Left hindlimb (tissue), 1 donor: ENCODE measurements at regions not wholly inside any gene's neighbourhood (a gene's known extent, or its start where the extent isn't known, plus 50 kb on each side); places are given as distances from the start of the nearest gene placed in this dataset.
"Not testable (repeated sequence)": the region's sequence is repeated elsewhere in the genome, so short reads cannot be mapped to it uniquely, and the experiment has no call there.

Source experiments
- DNase-seq: peaks from one replicate; pipeline ENCODE4 v3.0.0-alpha.2; 2018

- DNase-seq, result not testable (repeated sequence)
Measured at GRCh38 chr12:124669271-124669721, 101.9 kb upstream of the NCOR2 start.

GRCh38 chr12:124668602-124669001, 101.2 kb upstream of the NCOR2 start:
- DNase-seq, result no peak

GRCh38 chr12:124667506-124668326, 100.3 kb upstream of the NCOR2 start:
- DNase-seq, result no peak

GRCh38 chr12:124666722-124667259, 99.4 kb upstream of the NCOR2 start:
- no peak for DNase-seq

- no peak for DNase-seq
Measured at GRCh38 chr12:124665511-124665910, 98.1 kb upstream of the NCOR2 start.

GRCh38 chr12:124664395-124665111, 97.1 kb upstream of the NCOR2 start:
- no peak for DNase-seq

GRCh38 chr12:124663771-124664366, 96.5 kb upstream of the NCOR2 start:
- DNase-seq, result no peak

- DNase-seq, result no peak
Measured at GRCh38 chr12:124663206-124663605, 95.8 kb upstream of the NCOR2 start.

- no peak for DNase-seq
Measured at GRCh38 chr12:124661341-124661740, 93.9 kb upstream of the NCOR2 start.

GRCh38 chr12:124660851-124661250, 93.4 kb upstream of the NCOR2 start:
- DNase-seq, result no peak

GRCh38 chr12:124658806-124659402, 91.5 kb upstream of the NCOR2 start:
- no peak for DNase-seq

GRCh38 chr12:124658302-124658701, 90.9 kb upstream of the NCOR2 start:
- no peak for DNase-seq

GRCh38 chr12:124656947-124657434, 89.6 kb upstream of the NCOR2 start:
- DNase-seq, result no peak

- peak; percentile 94 for DNase-seq
Measured at GRCh38 chr12:124655698-124656516, 88.5 kb upstream of the NCOR2 start.

GRCh38 chr12:124655048-124655697, 87.8 kb upstream of the NCOR2 start:
- DNase-seq, result no peak

GRCh38 chr12:124654666-124655047, 87.2 kb upstream of the NCOR2 start:
- no peak for DNase-seq

GRCh38 chr12:124653169-124653931, 85.9 kb upstream of the NCOR2 start:
- DNase-seq, result no peak

- DNase-seq, result no peak
Measured at GRCh38 chr12:124652661-124653060, 85.2 kb upstream of the NCOR2 start.

- no peak for DNase-seq
Measured at GRCh38 chr12:124651516-124652273, 84.3 kb upstream of the NCOR2 start.

- peak; percentile 52 for DNase-seq
Measured at GRCh38 chr12:124650912-124651311, 83.5 kb upstream of the NCOR2 start.
